Mesenchymal stem cell (in vitro differentiated cells and primary cell): ENCODE measurements at regions not wholly inside any gene's neighbourhood (a gene's known extent, or its start where the extent isn't known, plus 50 kb on each side); places are given as distances from the start of the nearest gene placed in this dataset.
A peak's percentile ranks its signal among the peaks of the same experiment; 100 is the strongest.

Source experiments
- DNase-seq: peaks from one replicate; pipeline ENCODE4 v3.0.0-alpha.2; 2013
- H2AFZ ChIP-seq: one replicate; pipeline ENCODE4 v1.6.1; 2013; ENCODE audit warnings: low read depth, mild to moderate bottlenecking, control low read depth, inconsistent platforms, low read length, moderate library complexity
- H2AK5ac ChIP-seq: 2 replicates; pipeline ENCODE4 v1.6.1; 2013; ENCODE audit warnings: low read length, moderate library complexity, mild to moderate bottlenecking, inconsistent platforms; ENCODE audit not compliant: severe bottlenecking
- H2BK120ac ChIP-seq: one replicate; pipeline ENCODE4 v1.6.1; 2013; ENCODE audit warnings: low read depth, mild to moderate bottlenecking, inconsistent platforms, low read length, moderate library complexity
- H2BK12ac ChIP-seq, 2 experiments: one replicate each; pipeline ENCODE4 v1.6.1; 2013; ENCODE audit warnings: inconsistent platforms in 2 of 2, low read length in 2 of 2, mild to moderate bottlenecking in 2 of 2, moderate library complexity in 2 of 2, control low read depth in 1 of 2
- H2BK15ac ChIP-seq: one replicate; pipeline ENCODE4 v1.6.1; 2013; ENCODE audit warnings: mild to moderate bottlenecking, low read depth, inconsistent platforms; ENCODE audit not compliant: poor library complexity, severe bottlenecking
- H2BK5ac ChIP-seq: 2 replicates; pipeline ENCODE4 v1.6.1; 2013; ENCODE audit warnings: low read depth, mild to moderate bottlenecking, low read length, control low read depth, inconsistent platforms; ENCODE audit not compliant: poor library complexity, severe bottlenecking
- H3K14ac ChIP-seq, 2 experiments: one replicate each; pipeline ENCODE4 v1.6.1; 2013; ENCODE audit warnings: inconsistent platforms in 2 of 2, low read length in 2 of 2, control low read depth in 1 of 2, mild to moderate bottlenecking in 1 of 2, moderate library complexity in 1 of 2
- H3K18ac ChIP-seq, 2 experiments: one replicate each; pipeline ENCODE4 v1.6.1; 2013; ENCODE audit warnings: inconsistent platforms in 2 of 2, low read length in 2 of 2, control low read depth in 1 of 2, low read depth in 1 of 2, mild to moderate bottlenecking in 1 of 2
- H3K23ac ChIP-seq, 2 experiments: one replicate each; pipeline ENCODE4 v1.6.1; 2013; ENCODE audit warnings: inconsistent platforms in 2 of 2, low read length in 2 of 2, mild to moderate bottlenecking in 2 of 2, moderate library complexity in 2 of 2, control low read depth in 1 of 2
- H3K27ac ChIP-seq: 2 replicates; pipeline ENCODE4 v1.5.1; 2013; ENCODE audit warnings: mild to moderate bottlenecking, moderate library complexity, low read length, control low read depth, inconsistent platforms; ENCODE audit not compliant: poor library complexity, severe bottlenecking
- H3K27me3 ChIP-seq, 2 experiments: 2 replicates each; pipeline versions ENCODE4 v1.6.1 to v1.7.0; 2013; ENCODE audit warnings: low read length in 2 of 2, mild to moderate bottlenecking in 2 of 2, moderate library complexity in 2 of 2, control low read depth in 1 of 2, inconsistent platforms in 1 of 2; ENCODE audit not compliant: control insufficient read depth in 1 of 2, insufficient read depth in 1 of 2
- H3K36me3 ChIP-seq, 2 experiments: 2 replicates each; pipeline versions ENCODE4 v1.6.1 to v1.7.0; 2013; ENCODE audit warnings: low read length in 2 of 2, control low read depth in 1 of 2, inconsistent platforms in 1 of 2, low read depth in 1 of 2, mild to moderate bottlenecking in 1 of 2; ENCODE audit not compliant: insufficient read depth in 2 of 2, control insufficient read depth in 1 of 2
- H3K4ac ChIP-seq, 2 experiments: one replicate each; pipeline ENCODE4 v1.6.1; 2013; ENCODE audit warnings: inconsistent platforms in 2 of 2, low read length in 2 of 2, mild to moderate bottlenecking in 2 of 2, moderate library complexity in 2 of 2, control low read depth in 1 of 2, low read depth in 1 of 2
- H3K4me1 ChIP-seq: 2 replicates; pipeline ENCODE4 v1.6.1; 2013; ENCODE audit warnings: low read depth, low read length, control low read depth; ENCODE audit not compliant: control insufficient read depth, insufficient read depth
- H3K4me2 ChIP-seq: 2 replicates; pipeline ENCODE4 v1.6.1; 2013; ENCODE audit warnings: low read length, mild to moderate bottlenecking, inconsistent platforms; ENCODE audit not compliant: poor library complexity, severe bottlenecking
- H3K4me3 ChIP-seq, 2 experiments: 2 replicates each; pipeline versions ENCODE4 v1.5.1 to v1.7.0; 2013; ENCODE audit warnings: low read length in 2 of 2, mild to moderate bottlenecking in 2 of 2, control low read depth in 1 of 2, low read depth in 1 of 2; ENCODE audit not compliant: insufficient read depth in 1 of 2
- H3K79me1 ChIP-seq: replicated peaks from 2 replicates; pipeline ENCODE4 v1.6.1; 2013; ENCODE audit warnings: mild to moderate bottlenecking, control low read depth, low read length, inconsistent platforms; ENCODE audit not compliant: poor library complexity, severe bottlenecking
- H3K9ac ChIP-seq: 2 replicates; pipeline ENCODE4 v1.7.0; 2013; ENCODE audit warnings: mild to moderate bottlenecking, low read length, moderate library complexity
- H3K9me3 ChIP-seq: 2 replicates; pipeline ENCODE4 v1.7.0; 2013; ENCODE audit warnings: mild to moderate bottlenecking, low read length; ENCODE audit not compliant: control insufficient read depth
- H4K8ac ChIP-seq: one replicate; pipeline ENCODE4 v1.6.1; 2013; ENCODE audit warnings: inconsistent platforms, mild to moderate bottlenecking, low read length, moderate library complexity
- H4K91ac ChIP-seq: one replicate; pipeline ENCODE4 v1.6.1; 2013; ENCODE audit warnings: mild to moderate bottlenecking, low read length, inconsistent platforms
- WGBS: methylation state at CpG from one replicate; pipeline ENCODE4 v1.1.7; 2013; ENCODE audit warnings: mixed read lengths; 5-methylcytosine and 5-hydroxymethylcytosine counted together

- H2BK5ac ChIP-seq = no peak overlapping the region
- no peak overlapping the region for H2AK5ac ChIP-seq
- H3K4ac ChIP-seq = no peak overlapping the region
- no peak for DNase-seq
- no peak overlapping the region for H3K9ac ChIP-seq
- no peak overlapping the region for H3K4me2 ChIP-seq
- H4K8ac ChIP-seq = no peak overlapping the region
- no peaks in the 10 kb centered on the region for H3K79me1 ChIP-seq
- no CpG with 5 or more reads among the region's 1 CpG for WGBS
- no peak overlapping the region for H3K18ac ChIP-seq
- H3K9me3 ChIP-seq = no peaks in the 10 kb centered on the region
- H3K27me3 ChIP-seq = no peaks in the 10 kb centered on the region
- H3K36me3 ChIP-seq = no peaks in the 10 kb centered on the region
- no peak overlapping the region for H2AFZ ChIP-seq
- H3K14ac ChIP-seq = no peak overlapping the region
- no peak overlapping the region for H2BK15ac ChIP-seq
- no peaks in the 10 kb centered on the region for H3K4me1 ChIP-seq
- no peak overlapping the region for H2BK12ac ChIP-seq
- H3K23ac ChIP-seq = no peak overlapping the region
- H3K4me3 ChIP-seq = no peak overlapping the region
- H3K27ac ChIP-seq = no peak overlapping the region
- no peak overlapping the region for H2BK120ac ChIP-seq
- H4K91ac ChIP-seq = no peak overlapping the region
Measured at GRCh38 chr7:17067691-17068090, 185.9 kb upstream of the AGR3 start.

GRCh38 chr7:17069146-17069545 is 187.4 kb upstream of the AGR3 start:
- no peak overlapping the region for H2BK120ac ChIP-seq
- no peaks in the 10 kb centered on the region for H3K36me3 ChIP-seq
- H3K4me3 ChIP-seq = no peak overlapping the region
- H4K8ac ChIP-seq = no peak overlapping the region
- 100% methylated on average over 3 of the region's 4 CpGs for WGBS
- no peak overlapping the region for H3K23ac ChIP-seq
- no peak overlapping the region for H4K91ac ChIP-seq
- no peak overlapping the region for H3K9ac ChIP-seq
- no peak overlapping the region for H2AK5ac ChIP-seq
- H2BK12ac ChIP-seq = peak overlapping the region in 1 of 2 experiments; percentile 92
- no peak overlapping the region for H3K4ac ChIP-seq
- no peaks in the 10 kb centered on the region for H3K9me3 ChIP-seq
- H2BK5ac ChIP-seq = no peak overlapping the region
- H3K79me1 ChIP-seq = no peaks in the 10 kb centered on the region
- no peak overlapping the region for H3K27ac ChIP-seq
- H3K4me2 ChIP-seq = no peak overlapping the region
- no peaks in the 10 kb centered on the region for H3K27me3 ChIP-seq
- H2AFZ ChIP-seq = no peak overlapping the region
- no peaks in the 10 kb centered on the region for H3K4me1 ChIP-seq
- no peak for DNase-seq
- no peak overlapping the region for H2BK15ac ChIP-seq
- H3K14ac ChIP-seq = peak overlapping the region in 1 of 2 experiments; percentile 88
- H3K18ac ChIP-seq = no peak overlapping the region

- H4K91ac ChIP-seq = no peak overlapping the region
- no peak overlapping the region for H2BK5ac ChIP-seq
- H3K27me3 ChIP-seq = no peaks in the 10 kb centered on the region
- no peak overlapping the region for H2AK5ac ChIP-seq
- H4K8ac ChIP-seq = no peak overlapping the region
- peak overlapping the region in 1 of 2 experiments; percentile 15 for H2BK12ac ChIP-seq
- H3K36me3 ChIP-seq = no peaks in the 10 kb centered on the region
- no peak overlapping the region for H3K23ac ChIP-seq
- no peak overlapping the region for H3K4me2 ChIP-seq
- H3K9ac ChIP-seq = no peak overlapping the region
- no peak overlapping the region for H3K27ac ChIP-seq
- H2AFZ ChIP-seq = no peak overlapping the region
- no peak overlapping the region for H3K4me3 ChIP-seq
- no peak overlapping the region for H3K18ac ChIP-seq
- DNase-seq = no peak
- H3K14ac ChIP-seq = no peak overlapping the region
- no CpG with 5 or more reads among the region's 1 CpG for WGBS
- H2BK120ac ChIP-seq = no peak overlapping the region
- no peaks in the 10 kb centered on the region for H3K4me1 ChIP-seq
- H2BK15ac ChIP-seq = no peak overlapping the region
- no peaks in the 10 kb centered on the region for H3K79me1 ChIP-seq
- no peak overlapping the region for H3K4ac ChIP-seq
- H3K9me3 ChIP-seq = no peaks in the 10 kb centered on the region
Measured at GRCh38 chr7:17070231-17070708, 188.5 kb upstream of the AGR3 start.

GRCh38 chr7:17071866-17072265 is 190.1 kb upstream of the AGR3 start:
- no peak overlapping the region for H3K18ac ChIP-seq
- no CpG with 5 or more reads among the region's 1 CpG for WGBS

More at GRCh38 chr7:17071866-17072265, 190.1 kb upstream of the AGR3 start:
- H3K27me3 ChIP-seq = no peaks in the 10 kb centered on the region
- H3K4ac ChIP-seq = no peak overlapping the region
- H3K9me3 ChIP-seq = no peaks in the 10 kb centered on the region
- H4K91ac ChIP-seq = no peak overlapping the region
- no peak overlapping the region for H3K23ac ChIP-seq
- no peak for DNase-seq
- H3K27ac ChIP-seq = no peak overlapping the region
- no peak overlapping the region for H2BK12ac ChIP-seq
- H3K4me3 ChIP-seq = no peak overlapping the region
- no peak overlapping the region for H2AK5ac ChIP-seq
- no peak overlapping the region for H2BK120ac ChIP-seq
- H3K79me1 ChIP-seq = no peaks in the 10 kb centered on the region
- H3K9ac ChIP-seq = no peak overlapping the region
- H4K8ac ChIP-seq = no peak overlapping the region
- H3K36me3 ChIP-seq = no peaks in the 10 kb centered on the region
- H2BK15ac ChIP-seq = no peak overlapping the region
- no peak overlapping the region for H3K14ac ChIP-seq
- H2AFZ ChIP-seq = no peak overlapping the region
- H3K4me1 ChIP-seq = no peaks in the 10 kb centered on the region
- no peak overlapping the region for H2BK5ac ChIP-seq
- H3K4me2 ChIP-seq = no peak overlapping the region
